ENCODE measurements at regions not wholly inside any gene's neighbourhood (a gene's known extent, or its start where the extent isn't known, plus 50 kb on each side); places are given as distances from the start of the nearest gene placed in this dataset.

DNA sequence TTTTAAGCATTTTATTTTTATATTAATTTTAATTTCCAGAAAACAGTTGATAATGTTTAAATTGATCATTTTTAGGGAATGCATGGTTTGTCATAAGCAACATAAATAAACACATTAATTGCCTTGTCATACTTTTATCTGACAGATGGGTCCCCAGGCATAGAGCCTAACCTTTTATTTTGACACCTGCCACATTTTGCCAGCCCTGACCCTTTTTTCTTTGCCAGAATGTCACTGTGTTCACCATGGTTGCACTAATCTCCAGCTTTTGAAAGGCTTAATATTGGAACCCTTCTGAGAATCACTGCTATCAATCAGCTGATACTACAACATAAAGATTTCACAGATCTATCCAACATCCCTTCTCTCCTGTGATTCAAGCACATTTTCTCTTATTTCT lies 56.0 kb upstream of the DPYD start:
- no peak for DNase-seq (ENCODE audit: low read depth in 3 of 3)

All from stimulated activated CD4-positive, alpha-beta T cell treated with anti-CD3 and anti-CD28 coated beads, TNF-alpha, amount 100 ng/mL, for 4 hours (primary cell).